ENCODE measurements at regions not wholly inside any gene's neighbourhood (a gene's known extent, or its start where the extent isn't known, plus 50 kb on each side); places are given as distances from the start of the nearest gene placed in this dataset.

DNA sequence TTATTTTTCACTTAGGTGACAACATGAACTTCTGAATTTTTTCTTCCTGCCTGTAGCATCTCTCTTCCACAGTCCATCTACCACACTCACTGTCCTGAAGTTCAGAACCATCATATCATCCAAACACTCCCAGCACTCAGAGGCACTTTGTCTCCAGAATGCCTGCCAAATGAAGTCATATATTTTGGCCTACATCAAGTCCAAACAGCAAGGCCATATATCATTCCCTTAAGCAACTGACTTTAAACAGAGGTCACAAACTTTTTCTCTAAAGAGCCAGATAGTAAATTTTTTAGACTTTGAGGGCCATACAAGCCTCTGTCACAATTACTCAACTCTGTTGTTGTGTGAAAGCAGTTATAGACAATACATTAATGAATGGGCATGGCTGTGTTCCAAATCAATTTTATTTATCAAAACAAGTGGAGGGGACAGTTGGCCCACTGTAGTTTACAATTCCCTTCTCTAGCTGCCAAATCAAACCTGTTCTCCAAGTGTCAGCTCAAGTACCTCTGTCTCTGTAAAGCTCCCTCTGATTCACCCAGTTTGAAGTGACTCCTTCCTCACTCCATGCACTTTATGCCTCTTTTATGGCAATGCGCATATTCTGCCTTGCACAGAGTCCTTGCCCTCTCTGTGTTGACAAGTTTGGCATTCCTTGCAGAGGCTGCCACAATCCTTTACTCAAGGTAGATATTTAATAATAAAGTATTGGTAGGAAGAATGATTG, 305.7 kb downstream of the FZD1 start:
- CTCF ChIA-PET: no interaction called here
- no TSS peak for BruUV-seq (replicated peaks)
- no peaks in the 10 kb centered on the region for H3K36me3 ChIP-seq (ENCODE audit: control insufficient read depth in 2 of 2, insufficient read depth in 2 of 2, low read length in 1 of 2)

DNA sequence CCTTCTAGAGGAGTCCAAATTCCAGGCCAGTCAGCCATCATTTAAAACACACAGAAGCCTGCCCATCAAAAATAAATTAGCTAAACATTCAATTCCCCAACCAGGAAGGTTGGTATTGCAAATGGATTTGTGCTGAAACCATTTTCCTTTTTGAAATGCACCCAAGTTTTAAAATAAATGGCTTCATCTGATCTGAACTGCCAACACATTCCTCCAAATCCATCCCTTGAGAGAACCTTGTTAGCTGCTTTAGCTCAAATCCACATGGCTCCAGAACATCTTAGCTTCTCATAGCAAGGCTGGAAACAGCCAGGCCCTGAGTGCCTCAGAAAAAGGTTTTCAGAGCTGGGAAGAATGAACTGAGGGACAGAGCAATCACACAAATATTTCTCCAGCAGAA, 306.3 kb downstream of the FZD1 start:
- DNase-seq (ENCODE audit: low read depth, low spot score) (no peak), ATAC-seq (no peak), FAIRE-seq (no peak)
- SMC1A ChIA-PET (ENCODE audit: uncharacterized antibody, unreplicated experiment): interaction anchor here (0.6 kb wide), 1 partner anchor 480 kb away, joined by 3 read pairs; no protein-coding TSS in a partner anchor
- TF ChIP-seq, protein P1, sequence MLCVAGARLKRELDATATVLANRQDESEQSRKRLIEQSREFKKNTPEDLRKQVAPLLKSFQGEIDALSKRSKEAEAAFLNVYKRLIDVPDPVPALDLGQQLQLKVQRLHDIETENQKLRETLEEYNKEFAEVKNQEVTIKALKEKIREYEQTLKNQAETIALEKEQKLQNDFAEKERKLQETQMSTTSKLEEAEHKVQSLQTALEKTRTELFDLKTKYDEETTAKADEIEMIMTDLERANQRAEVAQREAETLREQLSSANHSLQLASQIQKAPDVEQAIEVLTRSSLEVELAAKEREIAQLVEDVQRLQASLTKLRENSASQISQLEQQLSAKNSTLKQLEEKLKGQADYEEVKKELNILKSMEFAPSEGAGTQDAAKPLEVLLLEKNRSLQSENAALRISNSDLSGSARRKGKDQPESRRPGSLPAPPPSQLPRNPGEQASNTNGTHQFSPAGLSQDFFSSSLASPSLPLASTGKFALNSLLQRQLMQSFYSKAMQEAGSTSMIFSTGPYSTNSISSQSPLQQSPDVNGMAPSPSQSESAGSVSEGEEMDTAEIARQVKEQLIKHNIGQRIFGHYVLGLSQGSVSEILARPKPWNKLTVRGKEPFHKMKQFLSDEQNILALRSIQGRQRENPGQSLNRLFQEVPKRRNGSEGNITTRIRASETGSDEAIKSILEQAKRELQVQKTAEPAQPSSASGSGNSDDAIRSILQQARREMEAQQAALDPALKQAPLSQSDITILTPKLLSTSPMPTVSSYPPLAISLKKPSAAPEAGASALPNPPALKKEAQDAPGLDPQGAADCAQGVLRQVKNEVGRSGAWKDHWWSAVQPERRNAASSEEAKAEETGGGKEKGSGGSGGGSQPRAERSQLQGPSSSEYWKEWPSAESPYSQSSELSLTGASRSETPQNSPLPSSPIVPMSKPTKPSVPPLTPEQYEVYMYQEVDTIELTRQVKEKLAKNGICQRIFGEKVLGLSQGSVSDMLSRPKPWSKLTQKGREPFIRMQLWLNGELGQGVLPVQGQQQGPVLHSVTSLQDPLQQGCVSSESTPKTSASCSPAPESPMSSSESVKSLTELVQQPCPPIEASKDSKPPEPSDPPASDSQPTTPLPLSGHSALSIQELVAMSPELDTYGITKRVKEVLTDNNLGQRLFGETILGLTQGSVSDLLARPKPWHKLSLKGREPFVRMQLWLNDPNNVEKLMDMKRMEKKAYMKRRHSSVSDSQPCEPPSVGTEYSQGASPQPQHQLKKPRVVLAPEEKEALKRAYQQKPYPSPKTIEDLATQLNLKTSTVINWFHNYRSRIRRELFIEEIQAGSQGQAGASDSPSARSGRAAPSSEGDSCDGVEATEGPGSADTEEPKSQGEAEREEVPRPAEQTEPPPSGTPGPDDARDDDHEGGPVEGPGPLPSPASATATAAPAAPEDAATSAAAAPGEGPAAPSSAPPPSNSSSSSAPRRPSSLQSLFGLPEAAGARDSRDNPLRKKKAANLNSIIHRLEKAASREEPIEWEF (IDR thresholded peaks at IDR 0.05; ENCODE audit: insufficient replicate concordance, low read depth, low read length): no peak
- TF ChIP-seq KAT2A (conservative IDR thresholded peaks at IDR 0.05; ENCODE audit: control insufficient read depth, low read depth, low read length) (no peak), NFXL1 (IDR thresholded peaks at IDR 0.05; ENCODE audit: borderline replicate concordance) (no peak), CHD2 (IDR thresholded peaks at IDR 0.05; ENCODE audit: borderline replicate concordance, low read depth, low read length) (no peak), HDGF (IDR thresholded peaks at IDR 0.05) (no peak)
- Histone ChIP-seq H3K79me2 (ENCODE audit: control insufficient read depth, insufficient read depth, low read length) (no peaks in the 10 kb centered on the region), H3K9ac (ENCODE audit: control insufficient read depth, insufficient read depth, low read length) (no peak overlapping the region), H3K9me3 (replicated peaks; ENCODE audit: control insufficient read depth, insufficient read depth, low read length) (no peaks in the 10 kb centered on the region), H4K20me1 (ENCODE audit: control insufficient read depth, insufficient read depth) (no peaks in the 10 kb centered on the region), H3K4me2 (ENCODE audit: control insufficient read depth, insufficient read depth) (no peak overlapping the region), H3K36me3 (ENCODE audit: control insufficient read depth in 2 of 2, insufficient read depth in 2 of 2, low read length in 1 of 2) (no peaks in the 10 kb centered on the region), H3K27me3 (replicated peaks in 1 of 2; ENCODE audit: control insufficient read depth in 2 of 2, insufficient read depth in 2 of 2, low read length in 1 of 2) (0 out of 4 replicates have a peak, but pooled peaks cover 0 to 1% of the 10 kb centered on the region in 2 experiments), H3K27ac (ENCODE audit: control insufficient read depth, insufficient read depth) (no peak overlapping the region), H3K4me1 (ENCODE audit: control insufficient read depth, insufficient read depth, low read length) (no peaks in the 10 kb centered on the region), H3K4me3 (no peak overlapping the region), H2AFZ (ENCODE audit: control insufficient read depth, low read depth, low read length) (no peak overlapping the region)
- intact Hi-C loops (cut with micrococcal nuclease; ENCODE audit: unreplicated experiment): no loop called here
- no TSS peak for BruUV-seq (replicated peaks)
- POLR2A ChIA-PET: no interaction called here
- in situ Hi-C loops (cut with MboI): no loop called here
- RAD21 ChIA-PET (ENCODE audit: unreplicated experiment): no interaction called here
- CTCF ChIA-PET: no interaction called here

More for the DNA sequence above, 305.7 kb downstream of the FZD1 start:
- FAIRE-seq (no peak), ATAC-seq (no peak), DNase-seq (ENCODE audit: low read depth, low spot score) (no peak)
- ChIA-PET SMC1A (ENCODE audit: uncharacterized antibody, unreplicated experiment) (no interaction called here), RAD21 (ENCODE audit: unreplicated experiment) (no interaction called here), POLR2A (no interaction called here)
- TF ChIP-seq ZNF207 (IDR thresholded peaks at IDR 0.05; ENCODE audit: borderline replicate concordance): no peak
- in situ Hi-C loops (cut with MboI): no loop called here
- intact Hi-C loops (cut with micrococcal nuclease; ENCODE audit: unreplicated experiment): no loop called here
- H3K79me2 ChIP-seq (ENCODE audit: control insufficient read depth, insufficient read depth, low read length): no peaks in the 10 kb centered on the region
- H2AFZ ChIP-seq (ENCODE audit: control insufficient read depth, low read depth, low read length): no peak overlapping the region
- no peaks in the 10 kb centered on the region for H3K9me3 ChIP-seq (replicated peaks; ENCODE audit: control insufficient read depth, insufficient read depth, low read length)
- no peak overlapping the region for H3K4me2 ChIP-seq (ENCODE audit: control insufficient read depth, insufficient read depth)
- no peak overlapping the region for H3K27ac ChIP-seq (ENCODE audit: control insufficient read depth, insufficient read depth)
- H4K20me1 ChIP-seq (ENCODE audit: control insufficient read depth, insufficient read depth): no peaks in the 10 kb centered on the region
- no peak overlapping the region for H3K9ac ChIP-seq (ENCODE audit: control insufficient read depth, insufficient read depth, low read length)
- H3K4me3 ChIP-seq: no peak overlapping the region
- WGBS (ENCODE audit: insufficient coverage, insufficient replicate concordance, low lambda C conversion rate, missing lambda C conversion rate): 100% methylated on average over 1 of the region's 1 CpG
- H3K4me1 ChIP-seq (ENCODE audit: control insufficient read depth, insufficient read depth, low read length): no peaks in the 10 kb centered on the region
- peaks cover 0 to 1% of the 10 kb centered on the region in 2 experiments; a peak in 1 of 4 replicates for H3K27me3 ChIP-seq (replicated peaks in 1 of 2; ENCODE audit: control insufficient read depth in 2 of 2, insufficient read depth in 2 of 2, low read length in 1 of 2)
